ENCODE measurements at regions not wholly inside any gene's neighbourhood (a gene's known extent, or its start where the extent isn't known, plus 50 kb on each side); places are given as distances from the start of the nearest gene placed in this dataset.

- DNase-seq: no peak
Observed at GRCh38 chrX:9196961-9197640, 163.2 kb upstream of the FAM9B start.

- DNase-seq: no peak
Observed at GRCh38 chrX:9204560-9204959, 170.6 kb upstream of the FAM9B start.

- DNase-seq: no peak
Observed at GRCh38 chrX:9205599-9206223, 171.8 kb upstream of the FAM9B start.

- no peak for DNase-seq
Observed at GRCh38 chrX:9207142-9207541, 173.2 kb upstream of the FAM9B start.

GRCh38 chrX:9211269-9211668 lies 177.3 kb upstream of the FAM9B start:
- no peak for DNase-seq

- DNase-seq: no peak
Observed at GRCh38 chrX:9221781-9222180, 187.9 kb upstream of the FAM9B start.

- DNase-seq: no peak
Observed at GRCh38 chrX:9222299-9222698, 188.4 kb upstream of the FAM9B start.

GRCh38 chrX:9227276-9227675 lies 193.3 kb upstream of the FAM9B start:
- DNase-seq: no peak

GRCh38 chrX:9231491-9231890 lies 197.6 kb upstream of the FAM9B start:
- no peak for DNase-seq

GRCh38 chrX:9233141-9233540 lies 199.2 kb upstream of the FAM9B start:
- DNase-seq: no peak

GRCh38 chrX:9234315-9234714 lies 200.4 kb upstream of the FAM9B start:
- DNase-seq: no peak

GRCh38 chrX:9235722-9236121 lies 201.8 kb upstream of the FAM9B start:
- no peak for DNase-seq

GRCh38 chrX:9240956-9241355 lies 207.0 kb upstream of the FAM9B start:
- DNase-seq: no peak

GRCh38 chrX:9241427-9241826 lies 207.5 kb upstream of the FAM9B start:
- no peak for DNase-seq

- DNase-seq: no peak
Observed at GRCh38 chrX:9249051-9249846, 215.3 kb upstream of the FAM9B start.

- DNase-seq: no peak
Observed at GRCh38 chrX:9252182-9252581, 212.7 kb upstream of the TBL1X start.

GRCh38 chrX:9253211-9253610 lies 211.6 kb upstream of the TBL1X start:
- no peak for DNase-seq

GRCh38 chrX:9257718-9258420 lies 207.0 kb upstream of the TBL1X start:
- DNase-seq: no peak

GRCh38 chrX:9258421-9259104 lies 206.3 kb upstream of the TBL1X start:
- DNase-seq: no peak

GRCh38 chrX:9260603-9261002 lies 204.3 kb upstream of the TBL1X start:
- no peak for DNase-seq

- no peak for DNase-seq
Observed at GRCh38 chrX:9267415-9267814, 197.4 kb upstream of the TBL1X start.

GRCh38 chrX:9269134-9269533 lies 195.7 kb upstream of the TBL1X start:
- DNase-seq: no peak
